Psoas muscle (tissue), 7 donors: ENCODE measurements at regions not wholly inside any gene's neighbourhood (a gene's known extent, or its start where the extent isn't known, plus 50 kb on each side); places are given as distances from the start of the nearest gene placed in this dataset.

Experiments
- ATAC-seq, 4 donors: fragments of 200-7000 bp; cut with Tn5 transposase; one replicate each; pipeline ENCODE4 v1.9.1; 2020; ENCODE audit warnings: moderate library complexity in 3 of 4, mild to moderate bottlenecking in 2 of 4
- DNase-seq, 2 donors: peaks; one replicate each; pipeline ENCODE4 v3.0.0-alpha.2; 2020
- H3K27ac ChIP-seq: fragments of 200-600 bp; one replicate; pipeline ENCODE4 v1.8.0; 2022
- H3K27me3 ChIP-seq, 3 donors: fragments of 200-600 bp in 1 of 3; one replicate each; pipeline versions ENCODE4 v1.6.1 to v1.8.0; 2013 to 2022; ENCODE audit warnings: low read length in 2 of 3, mild to moderate bottlenecking in 2 of 3, moderate library complexity in 1 of 3; ENCODE audit not compliant: insufficient read depth in 3 of 3
- H3K36me3 ChIP-seq, 2 donors: fragments of 200-600 bp in 1 of 2; one replicate each; pipeline versions ENCODE4 v1.6.1 to v1.8.0; 2013 to 2022; ENCODE audit warnings: low read depth in 1 of 2, mild to moderate bottlenecking in 1 of 2, moderate library complexity in 1 of 2; ENCODE audit not compliant: insufficient read depth in 1 of 2
- H3K4me1 ChIP-seq: fragments of 200-600 bp; one replicate; pipeline ENCODE4 v1.8.0; 2022
- H3K4me3 ChIP-seq: fragments of 200-600 bp; one replicate; pipeline ENCODE4 v1.8.0; 2022; ENCODE audit warnings: mild to moderate bottlenecking
- H3K9me3 ChIP-seq: fragments of 200-600 bp; one replicate; pipeline ENCODE4 v1.8.0; 2022
- WGBS, 3 donors: extraction: QIAGEN DNeasy Blood & Tissue Kit; methylation state at CpG; one replicate each; pipeline versions ENCODE4 v1.1.6 to v1.1.7; 2013; 5-methylcytosine and 5-hydroxymethylcytosine counted together
- intact Hi-C, 2 donors: fragments of 100-400 bp; cut with DNase I; formaldehyde crosslinking; loops; one replicate each; pipeline versions ENCODE4 v1.11.0 to v1.14.2; 2022
- TF ChIP-seq, protein P1 (sequence below): fragments of 200-600 bp; IDR thresholded peaks from one replicate; pipeline ENCODE4 v1.8.0; 2022; ENCODE audit warnings: antibody characterized with exemption
- donor health status: healthy with polysubstance abuse.
- donor health status: DM: no; HTN: no; CAD: no; lungs with moderate emphysema.
- donor health status: Bipolar disorder and iron deficiency.
- donor health status: healthy.
- donor health status: DM: yes; HTN: yes; CAD: no.
- donor health status: DM: no; HTN: no; CAD: no.
- donor health status: DM: yes; HTN: yes; CAD: no.

DNA sequence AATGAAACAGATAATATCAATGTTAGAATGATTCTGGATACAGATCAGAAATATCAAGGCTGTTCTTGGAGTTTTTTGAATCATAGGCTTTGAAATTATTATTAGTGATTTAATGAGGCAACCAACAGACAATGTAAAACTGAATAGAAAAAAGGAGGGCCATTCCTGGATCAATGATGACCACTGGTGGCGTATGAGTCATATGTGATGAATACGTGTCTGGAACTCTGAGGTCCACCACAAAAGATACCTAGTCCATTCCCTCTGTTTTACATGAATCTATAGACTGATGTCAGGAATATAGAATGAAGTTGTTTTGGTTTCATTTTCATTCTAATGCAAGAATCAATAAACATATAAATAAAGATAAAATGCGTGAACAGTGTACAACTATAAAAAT is 78.3 kb upstream of the RTL1 start:
- Histone ChIP-seq H3K9me3 (no peaks in the 10 kb centered on the region), H3K36me3 (no peaks in the 10 kb centered on the region), H3K27ac (no peak overlapping the region), H3K27me3 (no peaks in the 10 kb centered on the region), H3K4me3 (no peak overlapping the region), H3K4me1 (no peaks in the 10 kb centered on the region)
- DNase-seq (no peak), ATAC-seq (no peak)
- WGBS, 3 donors, result 74 to 79% (median 78%) methylated on average over 3 of the region's 3 CpGs
- intact Hi-C loops, result no loop called here
- TF ChIP-seq, protein P1, sequence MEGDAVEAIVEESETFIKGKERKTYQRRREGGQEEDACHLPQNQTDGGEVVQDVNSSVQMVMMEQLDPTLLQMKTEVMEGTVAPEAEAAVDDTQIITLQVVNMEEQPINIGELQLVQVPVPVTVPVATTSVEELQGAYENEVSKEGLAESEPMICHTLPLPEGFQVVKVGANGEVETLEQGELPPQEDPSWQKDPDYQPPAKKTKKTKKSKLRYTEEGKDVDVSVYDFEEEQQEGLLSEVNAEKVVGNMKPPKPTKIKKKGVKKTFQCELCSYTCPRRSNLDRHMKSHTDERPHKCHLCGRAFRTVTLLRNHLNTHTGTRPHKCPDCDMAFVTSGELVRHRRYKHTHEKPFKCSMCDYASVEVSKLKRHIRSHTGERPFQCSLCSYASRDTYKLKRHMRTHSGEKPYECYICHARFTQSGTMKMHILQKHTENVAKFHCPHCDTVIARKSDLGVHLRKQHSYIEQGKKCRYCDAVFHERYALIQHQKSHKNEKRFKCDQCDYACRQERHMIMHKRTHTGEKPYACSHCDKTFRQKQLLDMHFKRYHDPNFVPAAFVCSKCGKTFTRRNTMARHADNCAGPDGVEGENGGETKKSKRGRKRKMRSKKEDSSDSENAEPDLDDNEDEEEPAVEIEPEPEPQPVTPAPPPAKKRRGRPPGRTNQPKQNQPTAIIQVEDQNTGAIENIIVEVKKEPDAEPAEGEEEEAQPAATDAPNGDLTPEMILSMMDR, result no peak

DNA sequence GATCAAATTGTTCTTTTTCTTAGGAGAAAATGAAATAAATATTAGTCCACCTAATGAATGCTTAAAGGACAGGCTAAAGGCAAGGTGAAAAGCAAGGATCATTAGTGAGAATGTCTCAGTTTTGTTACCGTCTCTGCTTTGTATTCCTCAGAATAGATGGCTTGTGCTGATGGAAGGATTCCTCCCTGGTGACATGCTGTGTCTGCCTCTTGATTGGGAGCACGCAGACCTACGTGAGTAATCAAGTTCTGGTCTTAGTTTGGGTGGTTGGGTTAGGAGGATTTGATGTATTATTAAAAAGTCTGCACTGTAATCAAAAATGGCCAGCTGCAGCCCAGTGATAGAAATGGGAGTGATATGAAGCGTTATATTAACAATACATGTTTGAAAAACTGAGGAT is 78.8 kb upstream of the RTL1 start:
- DNase-seq, result no peak
- TF ChIP-seq, protein P1, result no peak
- intact Hi-C loops, result no loop called here
- WGBS, 3 donors, result 75 to 78% (median 76%) methylated on average over 4 of the region's 4 CpGs
- Histone ChIP-seq H3K27me3 (no peaks in the 10 kb centered on the region), H3K4me3 (no peak overlapping the region), H3K4me1 (no peaks in the 10 kb centered on the region), H3K27ac (no peak overlapping the region), H3K9me3 (no peaks in the 10 kb centered on the region), H3K36me3 (no peaks in the 10 kb centered on the region)
- ATAC-seq, result no peak

DNA sequence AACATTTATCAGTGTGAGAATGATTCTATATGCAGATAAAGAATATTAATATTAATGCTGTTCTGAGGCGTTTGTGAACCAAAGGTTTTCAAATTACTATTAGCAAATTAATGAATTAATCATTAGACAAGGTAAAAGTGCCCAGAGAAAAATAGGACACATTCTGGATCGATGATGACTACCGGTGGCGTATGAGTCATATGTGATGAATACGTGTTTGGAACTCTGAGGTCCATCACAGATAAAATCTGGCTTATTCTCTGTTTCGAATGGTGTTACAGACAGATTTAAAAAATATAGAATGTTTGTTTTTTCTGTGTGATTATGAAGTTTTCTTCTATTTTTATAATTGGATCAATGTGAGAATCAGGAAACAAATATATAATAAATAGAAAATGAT is 79.2 kb upstream of the RTL1 start:
- DNase-seq (no peak), ATAC-seq (no peak)
- Histone ChIP-seq H3K4me3 (no peak overlapping the region), H3K36me3 (no peaks in the 10 kb centered on the region), H3K4me1 (no peaks in the 10 kb centered on the region), H3K9me3 (no peaks in the 10 kb centered on the region), H3K27ac (no peak overlapping the region), H3K27me3 (no peaks in the 10 kb centered on the region)
- TF ChIP-seq, protein P1, result no peak
- intact Hi-C loops, result no loop called here
- WGBS, 3 donors, result 77 to 85% (median 78%) methylated on average over 6 of the region's 6 CpGs

DNA sequence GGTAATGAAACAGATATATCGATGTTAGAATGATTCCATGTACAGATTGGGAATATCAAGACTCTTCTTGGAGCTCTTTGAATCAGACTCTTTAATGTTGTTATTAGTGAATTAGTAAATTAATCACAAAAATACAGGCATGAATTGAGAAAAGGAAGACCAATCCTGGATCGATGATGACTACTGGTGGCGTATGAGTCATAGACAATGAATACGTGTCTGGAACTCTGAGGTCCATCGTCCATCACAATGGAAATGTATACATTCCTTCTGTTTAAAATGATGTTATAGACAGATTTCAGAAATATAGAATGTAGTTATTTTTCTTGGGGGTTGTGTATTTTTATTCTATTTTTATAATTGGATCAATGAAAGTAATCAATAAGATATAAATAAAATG is 80.2 kb upstream of the RTL1 start:
- no peak for ATAC-seq
- TF ChIP-seq, protein P1, result no peak

DNA sequence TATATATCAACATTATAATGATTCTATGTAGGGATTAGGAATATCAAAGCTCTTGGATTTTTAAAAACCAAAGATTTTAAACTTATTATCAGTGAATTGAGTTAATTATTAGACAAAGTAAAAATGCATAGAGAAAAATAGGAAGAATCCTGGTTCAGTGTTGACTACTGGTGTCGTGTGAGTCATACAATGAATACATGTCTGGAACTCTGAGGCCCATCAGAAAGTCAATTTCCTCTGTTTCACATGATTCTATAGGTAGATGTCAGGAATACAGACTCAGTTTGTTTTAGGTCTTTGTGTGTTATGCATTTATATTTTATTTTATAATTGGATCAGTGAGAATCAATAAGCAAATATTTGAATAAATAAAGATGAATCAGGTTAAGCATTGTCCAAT is 84.5 kb upstream of the RTL1 start:
- H3K4me3 ChIP-seq, result no peak overlapping the region
- H3K27ac ChIP-seq, result no peak overlapping the region
- 80 to 87% (median 86%) methylated on average over 1 of the region's 1 CpG for WGBS, 3 donors
- H3K27me3 ChIP-seq, result no peaks in the 10 kb centered on the region
- intact Hi-C loops, result no loop called here
- H3K9me3 ChIP-seq, result no peaks in the 10 kb centered on the region
- ATAC-seq (no peak), DNase-seq (no peak)
- H3K4me1 ChIP-seq, result no peaks in the 10 kb centered on the region
- TF ChIP-seq, protein P1, result no peak
- H3K36me3 ChIP-seq, result no peaks in the 10 kb centered on the region

More for the DNA sequence above, 80.2 kb upstream of the RTL1 start:
- intact Hi-C loops, result no loop called here
- DNase-seq, result no peak
- Histone ChIP-seq H3K4me3 (no peak overlapping the region), H3K4me1 (no peaks in the 10 kb centered on the region), H3K27me3 (no peaks in the 10 kb centered on the region), H3K9me3 (no peaks in the 10 kb centered on the region), H3K36me3 (no peaks in the 10 kb centered on the region), H3K27ac (no peak overlapping the region)
- 88 to 93% (median 92%) methylated on average over 5 of the region's 5 CpGs for WGBS, 3 donors
